G401 (cell line): ENCODE measurements at regions not wholly inside any gene's neighbourhood (a gene's known extent, or its start where the extent isn't known, plus 50 kb on each side); places are given as distances from the start of the nearest gene placed in this dataset.
"Not testable (repeated sequence)": the region's sequence is repeated elsewhere in the genome, so short reads cannot be mapped to it uniquely, and the experiment has no call there.

Source experiments
- DNase-seq: peaks from one replicate; pipeline ENCODE4 v3.0.0-alpha.2; 2015; ENCODE audit warnings: low spot score
- in situ Hi-C: cut with HindIII; loops from 2 replicates; pipeline ENCODE4 v1.10.0; 2016; ENCODE audit warnings: low sequenced_read_pairs, mixed read lengths

DNA sequence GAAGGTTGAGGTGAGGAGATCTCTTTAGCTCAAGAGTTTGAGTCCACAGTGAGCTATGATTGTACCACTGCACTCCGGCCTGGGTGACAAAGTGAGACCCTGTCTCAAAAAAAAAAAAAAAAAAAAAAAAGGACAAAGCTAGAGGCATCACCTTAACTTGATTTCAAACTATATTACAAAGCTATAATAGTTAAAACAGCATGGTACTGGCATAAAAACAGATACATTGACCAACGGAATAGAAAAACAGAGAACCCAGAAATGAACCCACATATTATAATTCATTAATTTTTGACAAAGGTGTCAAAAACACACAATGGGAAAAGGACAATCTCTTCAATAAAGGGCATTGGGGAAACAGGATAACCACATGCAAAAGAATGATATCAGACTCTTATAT is 50.8 kb upstream of the MBOAT1 start:
- no peak for DNase-seq
- in situ Hi-C loops: no loop called here

DNA sequence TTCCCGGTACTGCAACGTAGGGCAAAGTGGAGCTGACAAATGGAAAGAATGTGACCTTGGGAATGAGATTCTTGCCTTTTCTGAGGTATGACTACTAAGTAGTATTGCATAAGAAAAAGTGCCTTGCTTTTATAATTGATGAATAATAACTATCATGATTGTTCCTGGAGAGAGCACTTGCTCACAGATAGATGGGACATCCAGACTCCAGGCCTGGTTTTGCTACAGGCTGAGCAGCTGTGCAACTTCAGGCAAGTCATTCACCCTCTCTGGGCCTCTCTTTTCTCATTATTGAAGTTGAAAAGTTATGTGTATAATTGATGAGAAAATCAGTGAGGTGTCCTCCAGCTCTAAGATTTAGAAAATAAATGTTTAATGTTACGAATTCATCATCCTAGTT is 53.6 kb upstream of the MBOAT1 start:
- in situ Hi-C loops: no loop called here

DNA sequence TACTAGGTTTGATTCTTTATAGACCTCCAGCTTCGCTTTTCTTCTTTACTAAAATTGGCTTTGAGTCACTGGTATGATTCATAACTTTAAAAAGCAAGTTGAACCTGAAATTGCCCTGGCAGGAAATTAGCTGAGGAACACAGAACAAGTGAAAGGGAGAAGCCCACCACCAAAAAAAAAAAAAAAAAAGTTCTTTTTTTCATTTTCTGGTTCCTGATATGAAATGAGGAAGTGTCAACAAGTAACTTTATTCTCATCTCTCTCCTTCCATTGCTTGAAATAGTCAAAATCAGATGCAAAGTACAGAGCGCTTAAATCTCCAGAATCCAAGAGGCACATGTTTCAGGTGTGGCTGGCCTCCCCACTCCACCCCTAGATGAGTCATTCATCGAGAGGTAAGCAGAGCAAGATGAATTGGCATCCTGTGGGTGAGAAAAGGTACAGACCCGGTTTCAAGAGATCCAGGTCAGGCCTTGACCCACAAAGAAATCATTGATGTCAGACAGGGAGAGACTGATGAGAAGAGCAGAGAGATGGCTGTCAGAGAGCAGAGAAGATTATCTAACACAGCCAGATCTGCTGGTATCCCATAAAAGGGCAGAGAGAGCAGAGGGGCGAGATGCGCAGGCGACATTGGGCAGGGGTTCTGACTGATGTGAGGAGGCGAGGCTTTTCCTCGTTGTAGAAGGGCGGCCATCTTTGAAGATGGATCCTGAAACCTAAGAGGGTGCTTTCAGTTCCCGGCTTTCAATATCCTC is 54.8 kb upstream of the MBOAT1 start:
- in situ Hi-C loops: no loop called here
- DNase-seq: no peak

More for the DNA sequence above, 53.6 kb upstream of the MBOAT1 start:
- no peak for DNase-seq

DNA sequence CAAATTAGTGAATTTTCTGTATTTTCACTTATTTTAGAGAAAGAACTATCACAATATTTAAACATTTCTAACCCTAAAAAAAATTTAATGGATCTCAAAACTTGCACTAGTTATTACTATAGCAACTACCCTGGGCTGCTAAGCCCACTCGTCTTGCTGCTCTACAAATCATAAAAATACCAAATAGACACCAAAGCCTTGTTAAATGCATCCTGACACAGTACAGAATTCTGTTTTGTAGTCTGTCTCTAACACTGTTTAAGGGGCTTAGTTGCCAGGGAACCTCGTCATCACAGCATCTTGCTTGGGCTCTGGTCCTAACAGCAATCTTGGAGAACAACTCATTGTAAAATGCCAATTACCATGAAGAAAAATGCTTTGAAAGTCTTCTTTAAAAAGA is 56.9 kb upstream of the MBOAT1 start:
- in situ Hi-C loops: no loop called here
- no peak for DNase-seq

DNA sequence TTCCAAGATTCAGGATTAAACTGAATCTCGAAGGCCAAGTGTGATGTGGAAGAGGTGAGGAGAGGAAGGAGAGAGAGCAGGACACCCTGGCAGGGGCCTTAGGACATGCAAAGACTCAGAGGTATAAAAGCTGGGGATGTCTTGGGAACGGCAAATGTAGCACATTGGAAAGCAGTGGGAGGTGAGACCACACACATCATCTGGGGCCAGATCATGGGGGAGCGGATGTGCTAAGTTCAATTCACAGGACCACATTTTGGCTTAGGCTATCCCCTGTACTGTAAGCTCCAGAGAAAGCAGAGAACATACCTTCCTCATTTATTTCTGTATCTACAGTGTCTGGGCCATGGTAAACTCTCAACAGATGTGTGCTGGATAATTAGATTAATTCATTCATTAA is 59.5 kb upstream of the MBOAT1 start:
- DNase-seq: no peak
- in situ Hi-C loops: no loop called here

DNA sequence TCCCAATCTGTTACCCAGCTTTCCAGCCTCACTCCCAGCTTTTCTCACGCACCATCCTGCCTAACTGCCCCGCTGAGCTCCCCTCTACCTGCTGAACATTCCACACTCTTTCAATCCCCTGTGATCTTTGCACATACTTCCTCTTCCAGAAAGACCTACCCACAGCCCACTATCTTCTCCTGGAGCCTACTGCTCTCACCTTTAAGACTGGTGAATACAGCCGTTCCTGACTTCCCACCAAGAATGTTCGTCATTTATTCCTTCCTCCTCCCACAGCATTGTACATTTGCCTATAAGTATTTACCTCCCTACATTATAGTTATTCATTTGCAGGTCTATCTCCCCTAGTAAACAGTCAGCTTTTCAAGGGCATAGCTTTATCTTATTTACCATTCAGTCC is 61.9 kb upstream of the MBOAT1 start:
- DNase-seq: no peak

DNA sequence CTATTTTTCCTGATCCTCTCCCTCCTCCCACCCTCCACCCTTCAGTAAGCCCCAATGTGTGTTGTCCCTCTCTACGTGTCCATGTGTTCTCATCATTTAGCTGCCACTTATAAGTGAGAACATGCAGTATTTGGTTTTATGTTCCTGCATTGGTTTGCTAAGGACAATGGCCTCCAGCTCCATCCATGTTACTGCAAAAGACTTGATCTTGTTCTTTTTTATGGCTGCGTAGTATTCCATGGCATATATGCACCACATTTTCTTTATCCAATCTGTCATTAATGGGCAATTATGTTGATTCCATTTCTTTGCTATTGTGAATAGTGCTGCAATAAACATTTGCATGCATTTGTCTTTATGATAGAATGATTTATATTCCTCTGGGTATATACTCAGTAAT is 63.6 kb upstream of the MBOAT1 start:
- DNase-seq, in situ Hi-C loops: not testable (repeated sequence)

More for the DNA sequence above, 61.9 kb upstream of the MBOAT1 start:
- in situ Hi-C loops: no loop called here

DNA sequence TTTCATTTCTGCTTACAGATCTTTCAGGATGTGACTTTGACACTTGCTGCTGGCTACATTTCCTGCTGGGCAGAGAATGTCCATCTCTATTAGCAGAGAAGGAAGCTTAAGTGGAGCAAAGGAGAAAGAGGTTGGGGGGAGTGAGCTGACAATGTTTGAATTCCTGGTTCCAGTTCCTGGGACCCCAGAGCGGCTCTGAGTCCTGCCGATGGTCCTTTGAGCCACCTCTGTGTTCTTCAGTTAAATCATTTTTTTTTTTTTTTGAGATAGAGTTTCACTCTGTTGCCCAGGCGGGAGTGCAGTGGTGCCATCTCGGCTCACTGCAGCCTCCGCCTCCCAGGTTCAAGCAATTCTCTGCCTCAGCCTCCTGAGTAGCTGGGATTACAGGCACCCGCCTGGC is 65.5 kb upstream of the MBOAT1 start:
- in situ Hi-C loops, DNase-seq: not testable (repeated sequence)

DNA sequence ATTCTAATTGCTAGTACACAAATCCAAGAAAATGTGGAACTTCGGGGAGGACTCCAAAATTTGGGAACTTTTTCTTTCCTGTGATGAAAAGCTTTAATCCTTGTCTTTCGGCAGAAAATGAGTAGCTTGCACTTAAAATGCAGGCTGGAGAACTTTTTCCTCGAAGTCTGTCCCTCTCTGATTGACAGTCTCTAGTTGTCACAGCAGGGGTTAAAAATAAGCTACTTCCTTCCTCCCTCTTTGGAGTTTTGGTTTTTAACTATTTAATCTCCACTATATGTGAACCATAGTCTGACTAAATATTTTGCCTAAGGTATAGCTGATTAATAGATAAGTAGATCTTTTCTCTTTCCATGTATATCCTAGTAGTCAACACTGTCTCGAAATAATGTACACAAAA is 66.8 kb upstream of the MBOAT1 start:
- in situ Hi-C loops: no loop called here
- DNase-seq: no peak

GRCh38 chr6:20279608-20280287 is 67.5 kb upstream of the MBOAT1 start:
- no peak for DNase-seq
- in situ Hi-C loops: no loop called here

DNA sequence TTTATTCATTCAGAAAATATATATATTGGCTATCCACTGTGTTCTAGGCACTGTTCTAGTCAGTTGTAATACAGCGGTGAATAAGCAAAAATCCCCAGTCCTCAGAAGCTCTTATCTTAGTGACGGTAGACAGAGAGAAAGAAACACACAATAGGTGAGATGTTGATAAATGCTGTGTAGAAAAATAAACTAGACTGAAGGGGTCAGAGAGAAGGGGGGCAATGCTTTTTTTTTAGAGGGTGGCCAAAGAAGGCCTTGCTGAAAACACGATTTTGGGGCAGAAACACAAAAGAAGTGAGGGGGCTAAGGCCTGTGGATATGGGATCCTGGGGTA is 68.0 kb upstream of the MBOAT1 start:
- in situ Hi-C loops: no loop called here
- DNase-seq: no peak

GRCh38 chr6:20284672-20285071 is 72.4 kb upstream of the MBOAT1 start:
- in situ Hi-C loops: no loop called here
- DNase-seq: no peak

DNA sequence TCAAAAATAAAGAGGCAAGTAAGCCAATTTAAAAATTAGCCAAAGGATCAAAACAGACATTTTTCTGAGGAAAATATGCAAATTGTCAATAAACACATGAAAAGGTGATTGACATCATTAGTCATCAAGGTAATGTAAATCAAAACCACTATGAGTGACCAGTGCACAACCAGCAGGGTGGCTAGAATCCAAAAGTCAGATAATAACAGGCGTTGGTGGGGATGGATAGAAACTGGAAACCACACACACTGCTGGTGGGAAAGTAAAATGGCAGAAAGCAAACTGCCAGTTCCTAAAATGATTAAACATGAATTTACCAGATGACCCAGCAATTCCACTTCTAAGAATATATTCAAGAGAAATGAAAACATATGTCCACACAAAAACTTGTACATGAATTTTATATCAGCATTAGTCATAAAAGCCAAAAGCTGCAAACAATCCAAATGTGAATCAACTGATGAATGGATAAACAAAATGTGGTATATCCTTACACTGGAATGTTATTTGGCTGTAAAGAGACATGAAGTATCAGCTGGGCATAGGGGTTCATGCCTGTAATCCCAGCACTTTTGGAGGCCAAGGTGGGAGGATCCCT is 74.8 kb upstream of the MBOAT1 start:
- in situ Hi-C loops: no loop called here
- no peak for DNase-seq

DNA sequence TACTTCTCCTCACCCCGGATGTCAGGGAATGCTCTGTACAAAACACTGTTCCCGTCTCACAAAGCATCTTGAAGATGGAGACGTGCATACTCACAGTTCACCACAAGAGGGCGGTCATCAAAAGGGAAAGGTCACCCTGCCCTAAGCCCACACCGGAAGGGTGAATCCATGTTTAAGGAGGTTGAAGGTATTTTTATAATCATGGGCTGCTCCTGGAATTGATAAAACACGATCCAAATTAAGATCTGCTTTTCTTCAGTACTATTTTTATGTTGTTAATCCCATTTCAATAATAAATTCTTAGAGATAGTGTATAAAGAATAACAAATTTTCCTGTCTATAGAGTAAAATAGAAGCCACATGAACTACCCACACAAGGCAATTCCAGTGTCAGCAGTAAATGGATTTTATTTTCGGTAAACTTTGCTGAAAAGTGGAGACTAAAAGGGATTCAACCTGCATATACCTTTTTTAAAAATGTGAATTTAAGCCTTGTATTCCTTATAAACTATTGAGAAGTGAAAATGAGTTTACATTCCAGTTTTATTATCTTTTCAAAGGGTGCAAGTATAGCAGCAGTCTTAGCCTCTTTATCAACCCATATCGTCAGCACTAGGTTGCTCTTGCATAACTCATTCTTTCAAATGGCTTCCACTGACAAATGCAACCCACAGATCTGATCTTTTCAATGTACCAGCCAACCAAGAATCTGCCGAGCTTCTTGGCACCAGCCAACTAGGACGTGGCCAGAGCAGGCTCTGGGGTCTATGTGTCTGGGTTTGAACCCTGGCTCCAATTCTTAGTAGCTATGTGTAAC is 79.7 kb upstream of the MBOAT1 start:
- in situ Hi-C loops: no loop called here
- DNase-seq: peak; percentile 73

DNA sequence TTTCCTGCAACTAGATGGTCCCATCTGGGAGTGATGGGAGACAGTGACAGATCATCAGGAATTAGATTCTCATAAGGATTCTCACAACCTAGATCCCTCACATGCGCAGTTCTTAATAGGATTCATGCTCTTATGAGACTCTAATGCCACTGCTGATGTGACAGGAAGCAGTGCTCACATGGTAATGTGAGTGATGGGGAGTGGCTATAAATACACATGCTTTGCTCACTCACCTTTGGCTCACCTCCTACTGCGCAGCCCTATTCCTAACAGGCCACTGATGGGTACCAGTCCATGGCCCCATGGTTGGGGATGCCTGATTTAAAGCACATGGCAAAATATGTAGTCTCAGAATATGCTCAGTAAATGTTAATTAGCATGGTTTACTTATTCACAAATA is 80.6 kb upstream of the MBOAT1 start:
- in situ Hi-C loops: no loop called here
- no peak for DNase-seq

DNA sequence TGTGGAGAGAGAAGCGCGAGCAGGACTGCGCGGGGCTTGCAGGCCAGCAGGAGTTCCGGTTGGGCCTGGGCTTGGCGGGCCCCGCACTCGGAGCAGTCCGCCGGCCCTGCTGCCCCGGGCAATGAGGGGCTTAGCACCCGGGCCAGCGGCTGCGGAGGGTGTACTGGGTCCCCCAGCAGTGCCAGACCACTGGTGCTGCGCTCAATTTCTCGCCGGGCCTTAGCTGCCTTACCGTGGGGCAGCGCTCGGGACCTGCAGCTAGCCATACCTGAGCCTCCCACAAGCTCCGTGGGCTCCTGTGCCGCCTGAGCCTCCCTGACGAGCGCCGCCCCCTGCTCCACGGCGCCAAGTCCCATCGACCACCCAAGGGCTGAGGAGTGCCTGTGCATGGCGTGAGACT is 89.0 kb upstream of the MBOAT1 start:
- in situ Hi-C loops: no loop called here
- no peak for DNase-seq

GRCh38 chr6:20302168-20302567 is 89.9 kb upstream of the MBOAT1 start:
- no peak for DNase-seq
- in situ Hi-C loops: no loop called here

GRCh38 chr6:20302702-20303251 is 90.5 kb upstream of the MBOAT1 start:
- DNase-seq: no peak
- in situ Hi-C loops: no loop called here

DNA sequence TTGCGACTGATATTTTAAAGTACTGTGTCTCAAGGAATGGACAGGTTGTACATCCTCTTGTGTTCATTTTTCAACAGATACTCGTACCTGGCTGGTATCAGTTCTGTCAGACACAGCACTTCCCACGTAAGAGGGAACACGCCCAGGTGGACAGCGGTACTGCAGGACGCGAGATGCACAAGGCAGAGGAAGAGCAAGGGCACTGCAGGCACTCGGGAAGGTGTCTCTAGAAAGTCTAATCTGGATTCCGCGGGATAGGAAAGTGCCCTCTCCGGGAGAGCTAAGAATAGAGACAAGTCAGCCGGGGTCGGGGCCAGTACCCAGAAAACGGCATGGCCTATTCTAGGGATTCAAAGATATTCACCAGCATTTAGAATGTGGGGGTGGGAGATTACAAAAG is 94.2 kb upstream of the MBOAT1 start:
- no peak for DNase-seq
- in situ Hi-C loops: no loop called here

DNA sequence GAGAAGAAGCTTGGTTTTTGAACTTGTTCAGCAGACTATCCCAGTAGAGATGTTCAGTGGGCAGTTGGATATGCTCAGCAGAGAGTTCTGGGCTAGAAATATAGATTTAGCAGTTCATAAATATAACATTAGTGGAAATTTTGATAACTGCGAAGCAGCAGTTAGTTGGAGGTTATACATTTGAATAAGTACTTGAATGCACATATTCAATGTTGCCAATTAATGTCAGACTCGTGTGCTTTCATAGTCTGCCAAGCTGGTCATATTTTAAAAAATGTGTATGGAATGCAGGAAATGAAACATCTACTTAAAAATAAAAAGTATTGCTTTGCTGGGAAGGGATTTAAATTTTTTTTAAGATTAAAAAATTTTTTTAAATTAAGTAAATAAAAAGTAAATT is 92.5 kb upstream of the E2F3 start:
- in situ Hi-C loops: no loop called here

More for the DNA sequence above, 92.5 kb upstream of the E2F3 start:
- no peak for DNase-seq
